B cell (primary cell): ENCODE measurements at regions not wholly inside any gene's neighbourhood (a gene's known extent, or its start where the extent isn't known, plus 50 kb on each side); places are given as distances from the start of the nearest gene placed in this dataset.

Experiments
- CTCF ChIP-seq: fragments of 200-600 bp; IDR thresholded peaks from one replicate; pipeline ENCODE4 v1.8.0; 2022; ENCODE audit warnings: antibody characterized with exemption, mild to moderate bottlenecking
- EZH2 ChIP-seq: IDR thresholded peaks from 2 replicates; pipeline ENCODE4 v1.6.1; 2012; ENCODE audit warnings: borderline replicate concordance, low read depth, mild to moderate bottlenecking, moderate library complexity, low read length; ENCODE audit not compliant: insufficient read depth, poor library complexity, severe bottlenecking

- no peak for TF ChIP-seq CTCF
- TF ChIP-seq EZH2, result no peak
These were observed 68.8 kb upstream of the RTL1 start for GRCh38 chr14:100972118-100972897.
